ENCODE measurements at regions not wholly inside any gene's neighbourhood (a gene's known extent, or its start where the extent isn't known, plus 50 kb on each side); places are given as distances from the start of the nearest gene placed in this dataset.

DNA sequence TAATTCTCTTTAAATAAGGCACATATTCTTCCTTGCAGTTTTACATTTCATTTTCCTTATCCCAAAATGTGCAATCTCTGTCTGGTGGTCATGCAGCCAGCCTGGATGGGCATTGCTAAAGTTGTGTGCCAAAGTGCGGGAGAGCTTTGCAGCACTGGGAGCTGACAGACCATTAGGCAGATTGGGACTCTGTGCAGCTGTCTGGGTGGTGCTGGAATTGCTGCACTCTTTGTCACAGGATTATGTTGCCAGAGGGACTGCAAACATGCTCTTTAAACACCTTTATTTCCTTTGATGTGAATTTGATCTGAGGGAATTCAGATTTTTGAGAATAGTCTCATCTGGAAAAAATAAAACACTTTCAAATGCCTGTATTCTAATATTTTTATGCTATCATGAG lies 956.2 kb upstream of the DIAPH2 start:
- ChIA-PET CTCF (no interaction called here), POLR2A (no interaction called here)
- Mint-ChIP-seq H3K4me1 (no peaks in the 10 kb centered on the region), H3K36me3 (no peaks in the 10 kb centered on the region), H3K27ac (no peak overlapping the region), H3K27me3 (no peaks in the 10 kb centered on the region), H3K9me3 (no peaks in the 10 kb centered on the region), H3K4me3 (no peak overlapping the region)
- ATAC-seq (no peak), DNase-seq (no peak)
- Histone ChIP-seq H3K9me3 (ENCODE audit: control insufficient read depth in 2 of 3, low read length in 3 of 3) (no peaks in the 10 kb centered on the region), H3K4me3 (ENCODE audit: low read length) (no peak overlapping the region), H3K27me3 (ENCODE audit: control insufficient read depth in 2 of 2, insufficient read depth in 2 of 2, low read length in 2 of 2) (no peaks in the 10 kb centered on the region), H3K4me1 (ENCODE audit: control insufficient read depth in 2 of 2, insufficient read depth in 2 of 2, low read length in 2 of 2) (no peaks in the 10 kb centered on the region), H3K27ac (ENCODE audit: low read depth, low read length) (no peak overlapping the region), H3K36me3 (ENCODE audit: control insufficient read depth in 2 of 3, insufficient read depth in 3 of 3, low read length in 3 of 3) (no peaks in the 10 kb centered on the region)
- intact Hi-C loops (cut with micrococcal nuclease) = no loop called here

DNA sequence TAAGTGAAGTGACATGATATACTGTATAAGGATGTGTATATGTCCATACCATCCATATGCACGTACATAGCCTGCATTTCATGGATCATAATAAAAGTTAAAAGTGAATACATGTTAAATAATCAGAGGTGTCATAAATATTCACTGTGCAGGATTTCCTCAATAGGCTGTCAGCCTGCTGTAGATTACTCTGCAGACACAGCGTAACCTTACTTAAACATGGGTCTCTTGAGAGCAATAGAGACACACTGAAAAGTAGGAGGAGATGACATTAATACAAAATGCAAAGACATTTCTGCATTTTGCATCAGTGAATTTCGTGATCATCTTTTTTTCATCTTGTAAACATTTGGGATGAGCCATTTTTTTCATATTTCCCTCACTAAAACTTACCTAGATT lies 955.2 kb upstream of the DIAPH2 start:
- Histone ChIP-seq H3K4me1 (ENCODE audit: control insufficient read depth in 2 of 2, insufficient read depth in 2 of 2, low read length in 2 of 2) (no peaks in the 10 kb centered on the region), H3K27ac (ENCODE audit: low read depth, low read length) (no peak overlapping the region), H3K4me3 (ENCODE audit: low read length) (no peak overlapping the region), H3K9me3 (ENCODE audit: control insufficient read depth in 2 of 3, low read length in 3 of 3) (no peaks in the 10 kb centered on the region), H3K27me3 (ENCODE audit: control insufficient read depth in 2 of 2, insufficient read depth in 2 of 2, low read length in 2 of 2) (no peaks in the 10 kb centered on the region), H3K36me3 (ENCODE audit: control insufficient read depth in 2 of 3, insufficient read depth in 3 of 3, low read length in 3 of 3) (no peaks in the 10 kb centered on the region)
- DNase-seq (no peak), ATAC-seq (no peak)
- no peaks in the 10 kb centered on the region for H3K4me1 Mint-ChIP-seq
- peaks cover 0 to 1% (median 0%) of the 10 kb centered on the region in 11 donors for H3K9me3 Mint-ChIP-seq
- no peaks in the 10 kb centered on the region for H3K27me3 Mint-ChIP-seq
- intact Hi-C loops (cut with micrococcal nuclease) = no loop called here
- H3K36me3 Mint-ChIP-seq = no peaks in the 10 kb centered on the region
- no peak overlapping the region for H3K4me3 Mint-ChIP-seq
- no peak overlapping the region for H3K27ac Mint-ChIP-seq
- ChIA-PET POLR2A (no interaction called here), CTCF (no interaction called here)

- Mint-ChIP-seq H3K4me1 (no peaks in the 10 kb centered on the region), H3K27ac (no peak overlapping the region), H3K27me3 (no peaks in the 10 kb centered on the region), H3K9me3 (peaks cover 0 to 11% (median 0%) of the 10 kb centered on the region in 11 donors), H3K36me3 (no peaks in the 10 kb centered on the region), H3K4me3 (no peak overlapping the region)
- no peak overlapping the region for H3K4me3 ChIP-seq (ENCODE audit: low read length)
- CTCF ChIA-PET = no interaction called here
- no peak overlapping the region for H3K27ac ChIP-seq (ENCODE audit: low read depth, low read length)
- POLR2A ChIA-PET = no interaction called here
- intact Hi-C loops (cut with micrococcal nuclease) = no loop called here
- H3K4me1 ChIP-seq (ENCODE audit: control insufficient read depth in 2 of 2, insufficient read depth in 2 of 2, low read length in 2 of 2) = no peaks in the 10 kb centered on the region
- DNase-seq = no peak
- no peaks in the 10 kb centered on the region for H3K36me3 ChIP-seq (ENCODE audit: control insufficient read depth in 2 of 3, insufficient read depth in 3 of 3, low read length in 3 of 3)
- H3K9me3 ChIP-seq (ENCODE audit: control insufficient read depth in 2 of 3, low read length in 3 of 3) = no peaks in the 10 kb centered on the region
- H3K27me3 ChIP-seq (ENCODE audit: control insufficient read depth in 2 of 2, insufficient read depth in 2 of 2, low read length in 2 of 2) = no peaks in the 10 kb centered on the region
- no peak for ATAC-seq
Observed at GRCh38 chrX:95733426-95733825, 951.2 kb upstream of the DIAPH2 start.

GRCh38 chrX:95754411-95754810 lies 930.2 kb upstream of the DIAPH2 start:
- no peak for DNase-seq
- ChIA-PET POLR2A (no interaction called here), CTCF (no interaction called here)
- ATAC-seq = no peak
- no peaks in the 10 kb centered on the region for H3K36me3 ChIP-seq (ENCODE audit: control insufficient read depth in 2 of 3, insufficient read depth in 3 of 3, low read length in 3 of 3)
- intact Hi-C loops (cut with micrococcal nuclease) = no loop called here
- no peak overlapping the region for H3K4me3 ChIP-seq (ENCODE audit: low read length)
- Mint-ChIP-seq H3K36me3 (no peaks in the 10 kb centered on the region), H3K27ac (no peak overlapping the region), H3K27me3 (no peaks in the 10 kb centered on the region), H3K4me3 (no peak overlapping the region), H3K9me3 (peaks cover 0 to 3% (median 0%) of the 10 kb centered on the region in 11 donors), H3K4me1 (no peaks in the 10 kb centered on the region)
- no peaks in the 10 kb centered on the region for H3K27me3 ChIP-seq (ENCODE audit: control insufficient read depth in 2 of 2, insufficient read depth in 2 of 2, low read length in 2 of 2)
- H3K27ac ChIP-seq (ENCODE audit: low read depth, low read length) = no peak overlapping the region
- no peaks in the 10 kb centered on the region for H3K4me1 ChIP-seq (ENCODE audit: control insufficient read depth in 2 of 2, insufficient read depth in 2 of 2, low read length in 2 of 2)
- no peaks in the 10 kb centered on the region for H3K9me3 ChIP-seq (ENCODE audit: control insufficient read depth in 2 of 3, low read length in 3 of 3)

DNA sequence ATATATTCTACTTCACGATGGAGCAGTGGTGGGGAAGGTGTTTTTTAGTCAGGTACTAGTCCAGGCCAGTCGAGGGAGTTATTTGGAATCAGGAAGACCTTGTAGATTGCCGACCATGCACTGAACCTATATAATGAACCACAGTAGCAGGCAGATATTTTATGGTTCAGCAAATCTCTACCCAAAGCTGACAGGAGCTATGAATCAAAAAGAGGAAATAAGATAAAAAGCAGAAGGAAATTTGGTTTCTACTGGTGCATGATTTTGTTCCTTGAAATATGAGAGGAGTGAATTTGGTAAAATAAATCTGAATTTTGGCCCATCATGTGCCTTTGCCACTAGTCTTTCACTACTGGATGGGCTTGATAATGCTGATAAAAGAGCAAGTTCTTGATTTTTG lies 924.3 kb upstream of the DIAPH2 start:
- POLR2A ChIA-PET = no interaction called here
- no peaks in the 10 kb centered on the region for H3K27me3 Mint-ChIP-seq

GRCh38 chrX:95762716-95763115 lies 921.9 kb upstream of the DIAPH2 start:
- H3K4me1 Mint-ChIP-seq = no peaks in the 10 kb centered on the region
- no peaks in the 10 kb centered on the region for H3K27me3 Mint-ChIP-seq
- Histone ChIP-seq H3K36me3 (ENCODE audit: control insufficient read depth in 2 of 3, insufficient read depth in 3 of 3, low read length in 3 of 3) (no peaks in the 10 kb centered on the region), H3K27me3 (ENCODE audit: control insufficient read depth in 2 of 2, insufficient read depth in 2 of 2, low read length in 2 of 2) (no peaks in the 10 kb centered on the region), H3K4me3 (ENCODE audit: low read length) (no peak overlapping the region), H3K4me1 (ENCODE audit: control insufficient read depth in 2 of 2, insufficient read depth in 2 of 2, low read length in 2 of 2) (no peaks in the 10 kb centered on the region), H3K9me3 (ENCODE audit: control insufficient read depth in 2 of 3, low read length in 3 of 3) (no peaks in the 10 kb centered on the region), H3K27ac (ENCODE audit: low read depth, low read length) (no peak overlapping the region)
- peaks cover 0 to 3% (median 0%) of the 10 kb centered on the region in 11 donors for H3K9me3 Mint-ChIP-seq
- intact Hi-C loops (cut with micrococcal nuclease) = no loop called here
- H3K27ac Mint-ChIP-seq = no peak overlapping the region
- H3K4me3 Mint-ChIP-seq = no peak overlapping the region
- DNase-seq = no peak
- POLR2A ChIA-PET = no interaction called here
- H3K36me3 Mint-ChIP-seq = no peaks in the 10 kb centered on the region
- CTCF ChIA-PET = no interaction called here
- no peak for ATAC-seq

More for the DNA sequence above, 924.3 kb upstream of the DIAPH2 start:
- H3K4me3 ChIP-seq (ENCODE audit: low read length) = no peak overlapping the region
- no peaks in the 10 kb centered on the region for H3K4me1 Mint-ChIP-seq
- H3K27ac ChIP-seq (ENCODE audit: low read depth, low read length) = no peak overlapping the region
- no peaks in the 10 kb centered on the region for H3K36me3 Mint-ChIP-seq
- H3K4me3 Mint-ChIP-seq = no peak overlapping the region
- H3K27me3 ChIP-seq (ENCODE audit: control insufficient read depth in 2 of 2, insufficient read depth in 2 of 2, low read length in 2 of 2) = no peaks in the 10 kb centered on the region
- DNase-seq (no peak), ATAC-seq (no peak)
- CTCF ChIA-PET = no interaction called here
- intact Hi-C loops (cut with micrococcal nuclease) = no loop called here
- no peaks in the 10 kb centered on the region for H3K36me3 ChIP-seq (ENCODE audit: control insufficient read depth in 2 of 3, insufficient read depth in 3 of 3, low read length in 3 of 3)
- no peaks in the 10 kb centered on the region for H3K9me3 ChIP-seq (ENCODE audit: control insufficient read depth in 2 of 3, low read length in 3 of 3)
- H3K27ac Mint-ChIP-seq = no peak overlapping the region
- peaks cover 0 to 3% (median 0%) of the 10 kb centered on the region in 11 donors for H3K9me3 Mint-ChIP-seq
- no peaks in the 10 kb centered on the region for H3K4me1 ChIP-seq (ENCODE audit: control insufficient read depth in 2 of 2, insufficient read depth in 2 of 2, low read length in 2 of 2)

DNA sequence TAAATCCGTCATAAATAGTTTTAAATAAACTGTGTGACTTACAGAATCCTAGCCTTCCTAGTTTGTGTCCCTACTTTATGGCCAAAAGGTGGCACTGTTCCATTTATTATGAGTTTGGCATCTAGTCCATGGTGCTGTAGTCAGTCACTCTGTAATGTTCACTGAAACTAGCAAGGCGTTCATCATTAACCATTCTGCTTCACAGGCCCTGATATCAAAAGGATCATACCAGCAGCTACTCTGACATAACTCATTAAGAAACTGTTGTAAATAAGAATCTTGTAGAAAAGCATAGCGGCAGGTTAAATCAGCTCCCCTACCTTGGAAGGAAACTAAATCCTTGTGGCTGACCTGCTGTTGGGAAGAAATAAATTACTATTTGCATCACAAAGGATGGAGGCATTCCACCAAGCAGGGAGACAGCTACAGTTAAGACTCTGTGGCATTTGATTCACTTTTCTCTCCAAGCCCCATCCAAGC lies 919.6 kb upstream of the DIAPH2 start:
- Mint-ChIP-seq H3K27me3 (no peaks in the 10 kb centered on the region), H3K36me3 (no peaks in the 10 kb centered on the region), H3K4me3 (no peak overlapping the region), H3K9me3 (peaks cover 0 to under 1% (median 0%) of the 10 kb centered on the region in 11 donors), H3K27ac (no peak overlapping the region), H3K4me1 (no peaks in the 10 kb centered on the region)
- H3K27ac ChIP-seq (ENCODE audit: low read depth, low read length) = no peak overlapping the region
- no peaks in the 10 kb centered on the region for H3K27me3 ChIP-seq (ENCODE audit: control insufficient read depth in 2 of 2, insufficient read depth in 2 of 2, low read length in 2 of 2)
- intact Hi-C loops (cut with micrococcal nuclease) = no loop called here
- no peak overlapping the region for H3K4me3 ChIP-seq (ENCODE audit: low read length)
- CTCF ChIA-PET = no interaction called here
- ATAC-seq = no peak
- no peaks in the 10 kb centered on the region for H3K4me1 ChIP-seq (ENCODE audit: control insufficient read depth in 2 of 2, insufficient read depth in 2 of 2, low read length in 2 of 2)
- no peaks in the 10 kb centered on the region for H3K36me3 ChIP-seq (ENCODE audit: control insufficient read depth in 2 of 3, insufficient read depth in 3 of 3, low read length in 3 of 3)
- POLR2A ChIA-PET = no interaction called here
- H3K9me3 ChIP-seq (ENCODE audit: control insufficient read depth in 2 of 3, low read length in 3 of 3) = no peaks in the 10 kb centered on the region
- peak in 2 of 9 donors; percentile 0 to 2 for DNase-seq
